Spleen (tissue), 11 donors: ENCODE measurements at regions not wholly inside any gene's neighbourhood (a gene's known extent, or its start where the extent isn't known, plus 50 kb on each side); places are given as distances from the start of the nearest gene placed in this dataset.

Experiments used
- DNase-seq: peaks from one replicate; pipeline ENCODE4 v3.0.0-alpha.2; 2020
- H3K27ac ChIP-seq, 8 donors: fragments of 200-600 bp; sonication (generic) in 7 of 8; 1 replicate in 4 of 8; 2 replicates in 4 of 8; pipeline versions ENCODE4 v1.5.0 to v1.8.0; 2016 to 2021; ENCODE audit warnings: inconsistent platforms in 4 of 8, mild to moderate bottlenecking in 4 of 8, moderate library complexity in 1 of 8
- H3K27me3 ChIP-seq, 7 donors: fragments of 200-600 bp; sonication (generic) in 6 of 7; replicated peaks in 1 of 7; 1 replicate in 4 of 7; 2 replicates in 3 of 7; pipeline versions ENCODE4 v1.5.0 to v1.8.0; 2016 to 2021; ENCODE audit warnings: inconsistent platforms in 3 of 7, mild to moderate bottlenecking in 1 of 7
- H3K36me3 ChIP-seq, 6 donors: fragments of 200-600 bp; sonication (generic) in 5 of 6; 1 replicate in 4 of 6; 2 replicates in 2 of 6; pipeline versions ENCODE4 v1.5.0 to v1.8.0; 2016 to 2021; ENCODE audit warnings: inconsistent platforms in 2 of 6
- H3K4me1 ChIP-seq, 6 donors: fragments of 200-600 bp; sonication (generic) in 5 of 6; 1 replicate in 3 of 6; 2 replicates in 3 of 6; pipeline versions ENCODE4 v1.5.0 to v1.8.0; 2016 to 2021; ENCODE audit warnings: inconsistent platforms in 3 of 6
- H3K4me3 ChIP-seq, 8 donors: fragments of 200-600 bp; sonication (generic) in 7 of 8; 1 replicate in 4 of 8; 2 replicates in 4 of 8; pipeline versions ENCODE4 v1.5.0 to v1.8.0; 2016 to 2021; ENCODE audit warnings: inconsistent platforms in 4 of 8, mild to moderate bottlenecking in 4 of 8, moderate library complexity in 2 of 8
- H3K9me3 ChIP-seq, 8 donors: fragments of 200-600 bp; sonication (generic) in 7 of 8; 1 replicate in 4 of 8; 2 replicates in 4 of 8; pipeline versions ENCODE4 v1.5.0 to v1.8.0; 2016 to 2021; ENCODE audit warnings: inconsistent platforms in 4 of 8
- CTCF ChIP-seq, 11 experiments: fragments of 200-600 bp in 7 of 11; fragments of 450-650 bp in 4 of 11; sonication (generic) in 4 of 11; IDR thresholded peaks in 8 of 11; conservative IDR thresholded peaks in 3 of 11; 1 replicate in 7 of 11; 2 replicates in 4 of 11; pipeline versions ENCODE4 v1.4.0 to v1.8.0; 2016 to 2021; ENCODE audit warnings: antibody characterized with exemption in 11 of 11, inconsistent platforms in 4 of 11, mild to moderate bottlenecking in 1 of 11
- POLR2A ChIP-seq, 3 donors: fragments of 450-650 bp; IDR thresholded peaks; one replicate each; pipeline ENCODE4 v1.5.1; 2017; ENCODE audit warnings: antibody characterized with exemption in 3 of 3, mild to moderate bottlenecking in 1 of 3
- POLR2AphosphoS5 ChIP-seq, 3 donors: sonication (generic); formaldehyde crosslinking; IDR thresholded peaks; one replicate each; pipeline ENCODE4 v1.5.1; 2017; ENCODE audit warnings: antibody characterized with exemption in 3 of 3
- WGBS, 5 donors: extraction: QIAGEN DNeasy Blood & Tissue Kit in 3 of 5; methylation state at CpG; one replicate each; pipeline versions ENCODE4 v1.1.5 to v1.1.7; 2013 to 2018; 5-methylcytosine and 5-hydroxymethylcytosine counted together
- intact Hi-C: fragments of 100-400 bp; cut with DNase I; formaldehyde crosslinking; loops from one replicate; pipeline ENCODE4 v1.15.0; 2023; ENCODE audit warnings: low total_unique reads
- donor health status: healthy with polysubstance abuse.
- donor health status: DM: no; HTN: no; CAD: no; lungs with moderate emphysema.
- donor health status: DM: no; HTN: no; CAD: no.
- donor health status: Bipolar disorder and iron deficiency.
- donor health status: healthy.
- donor health status: DM: no; HTN: no; CAD: no.
- donor health status: DM: yes; HTN: yes; CAD: no.

- Histone ChIP-seq H3K36me3 (no peaks in the 10 kb centered on the region), H3K27ac (peak overlapping the region in 4 of 8 donors; percentile 9 to 43 (median 19)), H3K4me1 (no peaks in the 10 kb centered on the region), H3K27me3 (peaks cover 0 to 9% (median 0%) of the 10 kb centered on the region in 7 donors), H3K4me3 (no peak overlapping the region), H3K9me3 (no peaks in the 10 kb centered on the region)
- no peak for DNase-seq
- TF ChIP-seq POLR2AphosphoS5 (IDR thresholded peaks at IDR 0.05): no peak
- TF ChIP-seq POLR2A (IDR thresholded peaks at IDR 0.05): no peak
- no peak for TF ChIP-seq CTCF (IDR thresholded peaks at IDR 0.05 in 8 of 11, conservative IDR thresholded peaks at IDR 0.05 in 3 of 11)
- intact Hi-C loops: no loop called here
- WGBS, 5 donors: 55 to 72% (median 66%) methylated on average over 4 of the region's 4 CpGs
Observed at GRCh38 chr6:169074526-169074925, 179.1 kb downstream of the THBS2 start.

GRCh38 chr6:169073311-169073710 lies 180.3 kb downstream of the THBS2 start:
- Histone ChIP-seq H3K27me3 (peaks cover 0 to 9% (median 0%) of the 10 kb centered on the region in 7 donors), H3K27ac (no peak overlapping the region), H3K4me1 (no peaks in the 10 kb centered on the region), H3K36me3 (no peaks in the 10 kb centered on the region), H3K4me3 (no peak overlapping the region), H3K9me3 (no peaks in the 10 kb centered on the region)
- DNase-seq: no peak
- TF ChIP-seq POLR2A (IDR thresholded peaks at IDR 0.05) (no peak), CTCF (IDR thresholded peaks at IDR 0.05 in 8 of 11, conservative IDR thresholded peaks at IDR 0.05 in 3 of 11) (no peak), POLR2AphosphoS5 (IDR thresholded peaks at IDR 0.05) (no peak)
- 39 to 67% (median 61%) methylated on average over 3 of the region's 3 CpGs for WGBS, 5 donors
- intact Hi-C loops: no loop called here

DNA sequence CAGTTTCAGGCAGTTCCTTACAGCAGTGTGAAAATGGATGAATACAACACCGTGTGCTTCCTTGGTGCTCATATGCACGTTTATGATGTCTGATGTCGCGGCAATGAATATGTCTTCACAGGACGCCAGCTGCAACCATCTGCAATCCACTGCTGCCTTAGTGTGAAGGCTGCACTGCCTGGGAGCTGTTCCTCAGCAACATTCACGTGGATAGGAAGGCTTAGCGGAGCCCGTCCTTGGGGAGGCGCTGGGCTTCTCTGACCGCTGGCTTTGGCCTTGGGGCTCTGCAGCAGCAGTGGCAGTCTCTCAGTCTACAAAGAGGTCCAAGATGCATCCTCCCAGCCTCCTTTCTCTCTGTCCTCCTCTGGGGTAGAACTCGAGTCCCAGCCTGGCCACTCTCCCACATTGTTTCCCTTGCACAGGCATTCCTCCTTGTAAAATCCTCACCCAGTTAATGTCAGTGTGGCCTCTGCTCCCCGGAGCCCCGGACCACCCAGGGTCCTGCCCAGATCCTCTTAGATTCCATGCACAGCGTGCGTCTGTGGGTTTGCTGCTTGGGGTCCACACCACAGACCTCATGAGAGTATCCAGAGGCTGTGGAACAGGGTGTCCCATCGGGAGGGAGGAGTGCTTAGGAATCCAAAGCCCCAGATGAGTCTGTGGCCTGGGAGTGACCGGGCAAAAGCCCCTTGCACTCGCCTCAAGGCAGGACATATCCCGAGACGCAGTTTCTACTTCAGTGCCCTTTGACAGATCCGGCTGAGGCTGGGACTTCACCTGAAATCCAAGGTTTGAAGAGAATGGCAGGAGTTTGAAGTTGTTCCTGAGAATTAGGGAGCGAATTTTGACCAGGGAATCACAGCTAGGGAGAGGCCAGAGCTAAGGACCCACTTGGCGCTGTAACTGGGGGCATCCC lies 181.3 kb downstream of the THBS2 start:
- no peak overlapping the region for H3K27ac ChIP-seq
- H3K27me3 ChIP-seq: peaks cover 0 to 9% (median 0%) of the 10 kb centered on the region in 7 donors
- TF ChIP-seq POLR2A (IDR thresholded peaks at IDR 0.05): no peak
- no peak for TF ChIP-seq CTCF (IDR thresholded peaks at IDR 0.05 in 8 of 11, conservative IDR thresholded peaks at IDR 0.05 in 3 of 11)
- no peak for TF ChIP-seq POLR2AphosphoS5 (IDR thresholded peaks at IDR 0.05)
- no peaks in the 10 kb centered on the region for H3K36me3 ChIP-seq
- WGBS, 5 donors: 77 to 86% (median 82%) methylated on average over 22 to 23 of the region's 23 CpGs
- H3K4me1 ChIP-seq: no peaks in the 10 kb centered on the region
- peaks cover 0 to 4% (median 0%) of the 10 kb centered on the region in 8 donors for H3K9me3 ChIP-seq
- DNase-seq: no peak
- intact Hi-C loops: no loop called here
- H3K4me3 ChIP-seq: no peak overlapping the region

DNA sequence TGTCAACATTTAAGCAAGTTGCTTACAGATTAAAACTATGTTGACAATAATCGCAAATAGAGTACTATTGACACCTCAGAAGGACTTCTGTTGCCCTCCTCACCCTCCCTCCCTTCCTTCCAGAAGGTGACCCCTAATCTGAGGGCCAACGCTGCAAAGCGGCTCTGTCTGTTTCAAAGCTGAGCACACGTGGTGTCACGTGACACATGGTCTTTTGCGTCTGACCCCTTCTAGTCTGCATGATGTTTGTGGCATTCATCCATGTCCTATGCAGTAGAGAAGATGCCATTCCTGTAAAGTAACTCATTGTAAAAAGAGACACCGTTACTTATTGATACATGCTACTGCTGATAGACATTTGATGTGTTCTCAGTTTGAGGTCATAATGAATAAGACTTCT lies 182.3 kb downstream of the THBS2 start:
- TF ChIP-seq POLR2A (IDR thresholded peaks at IDR 0.05) (no peak), POLR2AphosphoS5 (IDR thresholded peaks at IDR 0.05) (no peak), CTCF (IDR thresholded peaks at IDR 0.05 in 8 of 11, conservative IDR thresholded peaks at IDR 0.05 in 3 of 11) (no peak)
- no peak overlapping the region for H3K4me3 ChIP-seq
- no peaks in the 10 kb centered on the region for H3K4me1 ChIP-seq
- peaks cover 0 to 9% (median 0%) of the 10 kb centered on the region in 7 donors for H3K27me3 ChIP-seq
- 72 to 90% (median 78%) methylated on average over 7 of the region's 7 CpGs for WGBS, 5 donors
- H3K9me3 ChIP-seq: peaks cover 0 to 6% (median 0%) of the 10 kb centered on the region in 8 donors
- no peak for DNase-seq
- H3K27ac ChIP-seq: no peak overlapping the region
- intact Hi-C loops: no loop called here
- H3K36me3 ChIP-seq: no peaks in the 10 kb centered on the region
